ENCODE measurements at regions not wholly inside any gene's neighbourhood (a gene's known extent, or its start where the extent isn't known, plus 50 kb on each side); places are given as distances from the start of the nearest gene placed in this dataset.

DNA sequence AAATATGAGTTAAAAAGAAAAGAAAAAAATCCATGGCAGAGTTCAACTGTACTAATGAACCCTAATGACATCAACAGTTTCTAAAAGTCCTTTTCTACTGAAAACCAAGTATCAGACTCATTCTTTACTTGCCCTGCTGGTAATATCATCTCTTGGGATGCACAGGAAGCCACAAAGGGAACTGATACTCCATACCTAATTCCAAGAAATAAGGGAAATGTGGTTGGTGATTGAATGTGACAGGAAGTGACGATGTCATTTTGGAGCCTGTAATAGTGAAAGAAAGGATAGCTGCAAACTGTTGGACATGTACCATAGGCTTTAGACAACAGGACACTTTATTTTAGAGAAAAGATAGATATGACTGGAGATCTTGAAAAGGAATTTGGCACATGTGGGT is 98.7 kb upstream of the VAV3 start:
- TF ChIP-seq, protein P1, sequence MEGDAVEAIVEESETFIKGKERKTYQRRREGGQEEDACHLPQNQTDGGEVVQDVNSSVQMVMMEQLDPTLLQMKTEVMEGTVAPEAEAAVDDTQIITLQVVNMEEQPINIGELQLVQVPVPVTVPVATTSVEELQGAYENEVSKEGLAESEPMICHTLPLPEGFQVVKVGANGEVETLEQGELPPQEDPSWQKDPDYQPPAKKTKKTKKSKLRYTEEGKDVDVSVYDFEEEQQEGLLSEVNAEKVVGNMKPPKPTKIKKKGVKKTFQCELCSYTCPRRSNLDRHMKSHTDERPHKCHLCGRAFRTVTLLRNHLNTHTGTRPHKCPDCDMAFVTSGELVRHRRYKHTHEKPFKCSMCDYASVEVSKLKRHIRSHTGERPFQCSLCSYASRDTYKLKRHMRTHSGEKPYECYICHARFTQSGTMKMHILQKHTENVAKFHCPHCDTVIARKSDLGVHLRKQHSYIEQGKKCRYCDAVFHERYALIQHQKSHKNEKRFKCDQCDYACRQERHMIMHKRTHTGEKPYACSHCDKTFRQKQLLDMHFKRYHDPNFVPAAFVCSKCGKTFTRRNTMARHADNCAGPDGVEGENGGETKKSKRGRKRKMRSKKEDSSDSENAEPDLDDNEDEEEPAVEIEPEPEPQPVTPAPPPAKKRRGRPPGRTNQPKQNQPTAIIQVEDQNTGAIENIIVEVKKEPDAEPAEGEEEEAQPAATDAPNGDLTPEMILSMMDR (IDR thresholded peaks at IDR 0.05) = no peak
- TF ChIP-seq POLR2A (IDR thresholded peaks at IDR 0.05) = no peak
